OCI-LY1 (cell line): ENCODE measurements at regions not wholly inside any gene's neighbourhood (a gene's known extent, or its start where the extent isn't known, plus 50 kb on each side); places are given as distances from the start of the nearest gene placed in this dataset.

Source experiments
- H2AFZ ChIP-seq: fragments of 200-600 bp; sonication (generic), shearing (Covaris generic); 2 replicates; pipeline ENCODE4 v1.6.0; 2014; ENCODE audit warnings: antibody characterized with exemption, mild to moderate bottlenecking, low read length
- H3F3A ChIP-seq: fragments of 200-600 bp; sonication (generic), shearing (Covaris generic); 2 replicates; pipeline ENCODE4 v1.6.0; 2014; ENCODE audit warnings: mild to moderate bottlenecking, antibody characterized with exemption, low read length, moderate library complexity; ENCODE audit not compliant: insufficient read depth
- H3K27ac ChIP-seq: fragments of 200-600 bp; sonication (generic); 2 replicates; pipeline ENCODE4 v1.5.1; 2014; ENCODE audit warnings: low read length, mixed run types, mild to moderate bottlenecking, low read depth; ENCODE audit not compliant: poor library complexity, severe bottlenecking
- H3K27me3 ChIP-seq: fragments of 200-600 bp; sonication (generic); 2 replicates; pipeline ENCODE4 v1.6.0; 2014; ENCODE audit warnings: antibody characterized with exemption, mild to moderate bottlenecking, low read length, moderate library complexity; ENCODE audit not compliant: insufficient read depth
- H3K36me3 ChIP-seq: fragments of 200-600 bp; sonication (generic); 2 replicates; pipeline ENCODE4 v1.6.1; 2014; ENCODE audit warnings: mild to moderate bottlenecking, antibody characterized with exemption, low read length, moderate library complexity, mixed read lengths; ENCODE audit not compliant: insufficient read depth
- H3K4me1 ChIP-seq: fragments of 200-600 bp; sonication (generic); 2 replicates; pipeline ENCODE4 v1.5.1; 2014; ENCODE audit warnings: mild to moderate bottlenecking, low read length, moderate library complexity; ENCODE audit not compliant: insufficient read depth, severe bottlenecking
- H3K4me2 ChIP-seq: fragments of 200-600 bp; sonication (generic), shearing (Covaris generic); 2 replicates; pipeline ENCODE4 v1.6.1; 2014; ENCODE audit warnings: low read length
- H3K4me3 ChIP-seq: fragments of 200-600 bp; sonication (generic); 2 replicates; pipeline ENCODE4 v1.5.1; 2014; ENCODE audit warnings: low read length, low read depth, mild to moderate bottlenecking, mixed read lengths; ENCODE audit not compliant: poor library complexity, severe bottlenecking
- H3K79me2 ChIP-seq: fragments of 200-600 bp; shearing (Covaris generic); 2 replicates; pipeline ENCODE4 v1.6.1; 2016; ENCODE audit warnings: mixed run types, low read length, mixed read lengths; ENCODE audit not compliant: insufficient read depth
- H3K9ac ChIP-seq: fragments of 200-600 bp; sonication (generic), shearing (Covaris generic); 2 replicates; pipeline ENCODE4 v1.6.1; 2014; ENCODE audit warnings: mild to moderate bottlenecking, low read length, mixed read lengths
- H3K9me2 ChIP-seq: fragments of 200-600 bp; sonication (generic), shearing (Covaris generic); 2 replicates; pipeline ENCODE4 v1.6.1; 2014; ENCODE audit warnings: low read depth, mild to moderate bottlenecking, low read length, mixed read lengths
- H3K9me3 ChIP-seq: fragments of 200-600 bp; shearing (Covaris generic); 2 replicates; pipeline ENCODE4 v1.6.1; 2014; ENCODE audit warnings: low read length, mixed read lengths
- H4K20me1 ChIP-seq: fragments of 200-600 bp; sonication (generic), shearing (Covaris generic); 2 replicates; pipeline ENCODE4 v1.6.0; 2016; ENCODE audit warnings: mild to moderate bottlenecking, low read length; ENCODE audit not compliant: insufficient read depth
- EZH2 ChIP-seq: fragments of 200-600 bp; sonication (generic), shearing (Covaris generic); IDR thresholded peaks from 2 replicates; pipeline ENCODE4 v1.8.0; 2017; ENCODE audit warnings: borderline replicate concordance, mixed run types, mild to moderate bottlenecking, antibody characterized with exemption, low read length, moderate library complexity, mixed read lengths
- TF ChIP-seq, protein P1 (sequence below): fragments of 200-600 bp; sonication (generic), shearing (Covaris generic); IDR thresholded peaks from 2 replicates; pipeline ENCODE4 v1.5.1; 2017; ENCODE audit warnings: mild to moderate bottlenecking, antibody characterized with exemption, low read length, moderate library complexity, mixed read lengths

- peaks cover 14% of the 10 kb centered on the region for H3K4me1 ChIP-seq
- no peak overlapping the region for H3K9ac ChIP-seq
- H3K9me3 ChIP-seq = peaks cover 15% of the 10 kb centered on the region; the same call in 1 of the 2 replicates
- no peak overlapping the region for H3K4me3 ChIP-seq
- H3K4me2 ChIP-seq = no peak overlapping the region
- TF ChIP-seq EZH2 = no peak
- TF ChIP-seq, protein P1, sequence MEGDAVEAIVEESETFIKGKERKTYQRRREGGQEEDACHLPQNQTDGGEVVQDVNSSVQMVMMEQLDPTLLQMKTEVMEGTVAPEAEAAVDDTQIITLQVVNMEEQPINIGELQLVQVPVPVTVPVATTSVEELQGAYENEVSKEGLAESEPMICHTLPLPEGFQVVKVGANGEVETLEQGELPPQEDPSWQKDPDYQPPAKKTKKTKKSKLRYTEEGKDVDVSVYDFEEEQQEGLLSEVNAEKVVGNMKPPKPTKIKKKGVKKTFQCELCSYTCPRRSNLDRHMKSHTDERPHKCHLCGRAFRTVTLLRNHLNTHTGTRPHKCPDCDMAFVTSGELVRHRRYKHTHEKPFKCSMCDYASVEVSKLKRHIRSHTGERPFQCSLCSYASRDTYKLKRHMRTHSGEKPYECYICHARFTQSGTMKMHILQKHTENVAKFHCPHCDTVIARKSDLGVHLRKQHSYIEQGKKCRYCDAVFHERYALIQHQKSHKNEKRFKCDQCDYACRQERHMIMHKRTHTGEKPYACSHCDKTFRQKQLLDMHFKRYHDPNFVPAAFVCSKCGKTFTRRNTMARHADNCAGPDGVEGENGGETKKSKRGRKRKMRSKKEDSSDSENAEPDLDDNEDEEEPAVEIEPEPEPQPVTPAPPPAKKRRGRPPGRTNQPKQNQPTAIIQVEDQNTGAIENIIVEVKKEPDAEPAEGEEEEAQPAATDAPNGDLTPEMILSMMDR = no peak
- H2AFZ ChIP-seq = peak overlapping the region; percentile 93; the same call in 1 of the 2 replicates
- peak overlapping the region; percentile 25 for H3K27ac ChIP-seq
- H3K27me3 ChIP-seq = no peaks in the 10 kb centered on the region
- H3K79me2 ChIP-seq = no peaks in the 10 kb centered on the region
- H3F3A ChIP-seq = no peaks in the 10 kb centered on the region
- no peaks in the 10 kb centered on the region for H4K20me1 ChIP-seq
- H3K9me2 ChIP-seq = no peaks in the 10 kb centered on the region
- H3K36me3 ChIP-seq = no peaks in the 10 kb centered on the region
Measured at GRCh38 chr4:180840142-180840541, 1403.1 kb upstream of the TENM3 start.

DNA sequence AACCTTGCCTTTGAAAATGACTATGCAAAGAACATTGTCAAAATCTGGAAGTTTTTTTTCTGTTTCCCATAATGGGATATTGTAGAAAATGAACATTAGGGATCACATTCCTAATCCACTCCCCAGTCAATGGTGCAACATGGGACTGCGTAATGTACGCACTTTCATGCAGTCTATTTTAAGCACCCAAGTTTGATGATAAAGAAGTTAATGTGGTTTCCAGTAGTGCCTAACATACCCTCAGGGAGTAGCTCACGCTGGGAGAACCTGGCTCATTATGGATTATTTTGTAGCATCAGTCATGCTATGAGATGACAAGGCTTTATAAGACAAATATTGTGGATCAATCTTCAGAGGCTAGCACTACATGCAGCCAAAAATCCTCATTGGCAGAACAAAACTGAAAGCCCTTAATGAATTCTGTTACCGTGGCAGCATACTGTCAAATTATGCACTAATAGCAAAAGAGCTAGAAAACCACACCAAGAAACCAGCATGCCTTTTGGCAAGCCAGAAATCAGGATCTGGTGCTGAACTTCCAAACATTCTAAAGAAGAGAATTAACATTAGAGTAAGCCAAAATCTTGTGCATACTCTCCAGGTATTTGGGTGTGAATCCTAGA is 1392.8 kb upstream of the TENM3 start:
- Histone ChIP-seq H3K4me3 (no peak overlapping the region), H3K36me3 (no peaks in the 10 kb centered on the region), H3K9me3 (no peaks in the 10 kb centered on the region), H3K27ac (no peak overlapping the region), H3F3A (peaks cover 4% of the 10 kb centered on the region; the same call in 1 of the 2 replicates), H3K27me3 (no peaks in the 10 kb centered on the region), H4K20me1 (no peaks in the 10 kb centered on the region), H3K79me2 (no peaks in the 10 kb centered on the region), H2AFZ (peak overlapping the region; percentile 71; the same call in 1 of the 2 replicates), H3K9me2 (no peaks in the 10 kb centered on the region), H3K4me2 (no peak overlapping the region), H3K9ac (no peak overlapping the region), H3K4me1 (peaks cover 10% of the 10 kb centered on the region)
- TF ChIP-seq EZH2 = no peak
- TF ChIP-seq, protein P1 = no peak

GRCh38 chr4:180852738-180853137 is 1390.5 kb upstream of the TENM3 start:
- H3K27me3 ChIP-seq = no peaks in the 10 kb centered on the region
- no peaks in the 10 kb centered on the region for H3K36me3 ChIP-seq
- H3K4me2 ChIP-seq = no peak overlapping the region
- no peaks in the 10 kb centered on the region for H3K79me2 ChIP-seq
- no peaks in the 10 kb centered on the region for H3K9me3 ChIP-seq
- H4K20me1 ChIP-seq = no peaks in the 10 kb centered on the region
- H3K27ac ChIP-seq = peak overlapping the region; percentile 30
- H2AFZ ChIP-seq = no peak overlapping the region
- peaks cover 4% of the 10 kb centered on the region; the same call in 1 of the 2 replicates for H3F3A ChIP-seq
- TF ChIP-seq EZH2 = no peak
- TF ChIP-seq, protein P1 = no peak
- peaks cover 10% of the 10 kb centered on the region for H3K4me1 ChIP-seq
- H3K4me3 ChIP-seq = no peak overlapping the region
- no peak overlapping the region for H3K9ac ChIP-seq
- H3K9me2 ChIP-seq = no peaks in the 10 kb centered on the region
